Kidney (tissue), 13 donors: ENCODE measurements at regions not wholly inside any gene's neighbourhood (a gene's known extent, or its start where the extent isn't known, plus 50 kb on each side); places are given as distances from the start of the nearest gene placed in this dataset.
"Not testable (repeated sequence)": the region's sequence is repeated elsewhere in the genome, so short reads cannot be mapped to it uniquely, and the experiment has no call there.

Source experiments
- DNase-seq, 5 donors: peaks; one replicate each; pipeline ENCODE4 v3.0.0-alpha.2; 2013 to 2020
- FAIRE-seq: peaks from 2 replicates; lab custom pipeline; 2012; peaks lifted over from hg19 to GRCh38; lab: Jason Lieb, UNC
- H3K27ac ChIP-seq, 2 donors: one replicate each; pipeline ENCODE4 v1.7.0; 2013; ENCODE audit warnings: low read depth in 2 of 2, low read length in 2 of 2, inconsistent platforms in 1 of 2
- H3K27me3 ChIP-seq: one replicate; pipeline ENCODE4 v1.7.1; 2013; ENCODE audit warnings: low read length, inconsistent platforms; ENCODE audit not compliant: control insufficient read depth, insufficient read depth
- H3K36me3 ChIP-seq, 3 donors: one replicate each; pipeline versions ENCODE4 v1.7.0 to v1.7.1; 2013; ENCODE audit warnings: low read length in 3 of 3, control low read depth in 1 of 3, inconsistent platforms in 1 of 3; ENCODE audit not compliant: insufficient read depth in 3 of 3, control insufficient read depth in 2 of 3
- H3K4me1 ChIP-seq, 3 donors: one replicate each; pipeline versions ENCODE4 v1.7.0 to v1.7.1; 2013; ENCODE audit warnings: low read length in 3 of 3, inconsistent platforms in 1 of 3, low read depth in 1 of 3; ENCODE audit not compliant: control insufficient read depth in 2 of 3, insufficient read depth in 2 of 3
- H3K4me3 ChIP-seq, 3 donors: one replicate each; pipeline versions ENCODE4 v1.7.0 to v1.8.1; 2013; ENCODE audit warnings: low read length in 3 of 3, control low read depth in 1 of 3, inconsistent platforms in 1 of 3
- H3K9ac ChIP-seq, 3 donors: one replicate each; pipeline versions ENCODE4 v1.7.0 to v1.7.1; 2013; ENCODE audit warnings: low read length in 3 of 3, control low read depth in 1 of 3, inconsistent platforms in 1 of 3
- H3K9me3 ChIP-seq, 3 donors: one replicate each; pipeline versions ENCODE4 v1.7.0 to v1.7.1; 2013; ENCODE audit warnings: low read length in 3 of 3, control low read depth in 1 of 3, inconsistent platforms in 1 of 3; ENCODE audit not compliant: control insufficient read depth in 2 of 3, insufficient read depth in 1 of 3
- intact Hi-C: fragments of 100-400 bp; cut with DNase I; formaldehyde crosslinking; loops from one replicate; pipeline ENCODE4 v1.11.1; 2022
- TF ChIP-seq, protein P1 (sequence below): IDR thresholded peaks from 3 replicates; pipeline ENCODE4 v1.5.1; 2012; ENCODE audit warnings: mild to moderate bottlenecking, moderate library complexity, borderline replicate concordance; ENCODE audit not compliant: insufficient read depth; ENCODE audit errors: extremely low read depth
- donor health status: control.
- donor health status: control.
- donor health status: control.
- donor health status: control.
- donor health status: control.
- donor health status: DM: yes; HTN: yes; CAD: no.
- donor health status: Normal renal cell carcinoma (clear cell type).

GRCh38 chr17:83026311-83026811, 53.0 kb upstream of the METRNL start:
- H3K4me3 ChIP-seq = no peak overlapping the region
- H3K36me3 ChIP-seq = no peaks in the 10 kb centered on the region
- no peaks in the 10 kb centered on the region for H3K27me3 ChIP-seq
- intact Hi-C loops = no loop called here
- H3K9ac ChIP-seq = no peak overlapping the region
- no peaks in the 10 kb centered on the region for H3K9me3 ChIP-seq
- H3K27ac ChIP-seq = no peak overlapping the region
- no peaks in the 10 kb centered on the region for H3K4me1 ChIP-seq
- TF ChIP-seq, protein P1, sequence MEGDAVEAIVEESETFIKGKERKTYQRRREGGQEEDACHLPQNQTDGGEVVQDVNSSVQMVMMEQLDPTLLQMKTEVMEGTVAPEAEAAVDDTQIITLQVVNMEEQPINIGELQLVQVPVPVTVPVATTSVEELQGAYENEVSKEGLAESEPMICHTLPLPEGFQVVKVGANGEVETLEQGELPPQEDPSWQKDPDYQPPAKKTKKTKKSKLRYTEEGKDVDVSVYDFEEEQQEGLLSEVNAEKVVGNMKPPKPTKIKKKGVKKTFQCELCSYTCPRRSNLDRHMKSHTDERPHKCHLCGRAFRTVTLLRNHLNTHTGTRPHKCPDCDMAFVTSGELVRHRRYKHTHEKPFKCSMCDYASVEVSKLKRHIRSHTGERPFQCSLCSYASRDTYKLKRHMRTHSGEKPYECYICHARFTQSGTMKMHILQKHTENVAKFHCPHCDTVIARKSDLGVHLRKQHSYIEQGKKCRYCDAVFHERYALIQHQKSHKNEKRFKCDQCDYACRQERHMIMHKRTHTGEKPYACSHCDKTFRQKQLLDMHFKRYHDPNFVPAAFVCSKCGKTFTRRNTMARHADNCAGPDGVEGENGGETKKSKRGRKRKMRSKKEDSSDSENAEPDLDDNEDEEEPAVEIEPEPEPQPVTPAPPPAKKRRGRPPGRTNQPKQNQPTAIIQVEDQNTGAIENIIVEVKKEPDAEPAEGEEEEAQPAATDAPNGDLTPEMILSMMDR = no peak
- FAIRE-seq (no peak), DNase-seq (no peak)

- FAIRE-seq, H3K36me3 ChIP-seq, H3K9me3 ChIP-seq, H3K9ac ChIP-seq, DNase-seq, H3K27me3 ChIP-seq, H3K27ac ChIP-seq, H3K4me3 ChIP-seq, H3K4me1 ChIP-seq, intact Hi-C loops: not testable (repeated sequence)
These were observed 52.5 kb upstream of the METRNL start for GRCh38 chr17:83026921-83027320.

- Histone ChIP-seq H3K9me3 (no peaks in the 10 kb centered on the region), H3K4me1 (no peaks in the 10 kb centered on the region), H3K27ac (no peak overlapping the region), H3K9ac (no peak overlapping the region), H3K36me3 (no peaks in the 10 kb centered on the region), H3K4me3 (no peak overlapping the region), H3K27me3 (no peaks in the 10 kb centered on the region)
- TF ChIP-seq, protein P1 = no peak
- FAIRE-seq (no peak), DNase-seq (no peak)
- intact Hi-C loops = no loop called here
These were observed 50.6 kb upstream of the METRNL start for GRCh38 chr17:83028851-83029250.

GRCh38 chr17:83029571-83029970, 49.8 kb upstream of the METRNL start:
- DNase-seq (no peak), FAIRE-seq (no peak)
- H3K27me3 ChIP-seq = no peaks in the 10 kb centered on the region
- TF ChIP-seq, protein P1 = no peak
- H3K27ac ChIP-seq = no peak overlapping the region
- no peak overlapping the region for H3K9ac ChIP-seq
- no peaks in the 10 kb centered on the region for H3K4me1 ChIP-seq
- H3K36me3 ChIP-seq = no peaks in the 10 kb centered on the region
- intact Hi-C loops = no loop called here
- H3K4me3 ChIP-seq = no peak overlapping the region
- H3K9me3 ChIP-seq = no peaks in the 10 kb centered on the region
